ENCODE measurements at regions not wholly inside any gene's neighbourhood (a gene's known extent, or its start where the extent isn't known, plus 50 kb on each side); places are given as distances from the start of the nearest gene placed in this dataset.
"Not testable (repeated sequence)": the region's sequence is repeated elsewhere in the genome, so short reads cannot be mapped to it uniquely, and the experiment has no call there.

GRCh38 chr18:10252952-10253705 is 201.3 kb upstream of the APCDD1 start:
- Histone ChIP-seq H3K4me3 (ENCODE audit: insufficient read depth, low read length) (no peak overlapping the region), H3K36me3 (ENCODE audit: insufficient read depth, low read length) (no peaks in the 10 kb centered on the region), H3K4me2 (ENCODE audit: insufficient read depth, low read length) (no peak overlapping the region), H3K4me1 (ENCODE audit: insufficient read depth, low read length) (no peaks in the 10 kb centered on the region), H3K79me2 (ENCODE audit: insufficient read depth, low read length) (no peaks in the 10 kb centered on the region), H2AFZ (ENCODE audit: low read length) (no peak overlapping the region), H4K20me1 (ENCODE audit: insufficient read depth, low read length) (no peaks in the 10 kb centered on the region), H3K27me3 (ENCODE audit: insufficient read depth, low read length) (no peaks in the 10 kb centered on the region), H3K27ac (ENCODE audit: low read depth, low read length) (no peak overlapping the region), H3K9me3 (ENCODE audit: low read depth, low read length) (no peaks in the 10 kb centered on the region)
- no peak for TF ChIP-seq CTCF (IDR thresholded peaks at IDR 0.05; ENCODE audit: extremely low read depth, low read depth, low read length)
- no peak for DNase-seq (ENCODE audit: insufficient read length, low spot score, missing footprints)

GRCh38 chr18:10256276-10256675 is 198.2 kb upstream of the APCDD1 start:
- H3K36me3 ChIP-seq (ENCODE audit: insufficient read depth, low read length); H3K9me3 ChIP-seq (ENCODE audit: low read depth, low read length); H3K27ac ChIP-seq (ENCODE audit: low read depth, low read length); DNase-seq (ENCODE audit: insufficient read length, low spot score, missing footprints); H3K4me2 ChIP-seq (ENCODE audit: insufficient read depth, low read length); H3K27me3 ChIP-seq (ENCODE audit: insufficient read depth, low read length); H3K4me3 ChIP-seq (ENCODE audit: insufficient read depth, low read length); H4K20me1 ChIP-seq (ENCODE audit: insufficient read depth, low read length); H3K4me1 ChIP-seq (ENCODE audit: insufficient read depth, low read length); H2AFZ ChIP-seq (ENCODE audit: low read length); H3K79me2 ChIP-seq (ENCODE audit: insufficient read depth, low read length): not testable (repeated sequence)

GRCh38 chr18:10258836-10259474 is 195.5 kb upstream of the APCDD1 start:
- no peaks in the 10 kb centered on the region for H3K27me3 ChIP-seq (ENCODE audit: insufficient read depth, low read length)
- no peaks in the 10 kb centered on the region for H3K36me3 ChIP-seq (ENCODE audit: insufficient read depth, low read length)
- no peaks in the 10 kb centered on the region for H3K79me2 ChIP-seq (ENCODE audit: insufficient read depth, low read length)
- no peak for TF ChIP-seq CTCF (IDR thresholded peaks at IDR 0.05; ENCODE audit: extremely low read depth, low read depth, low read length)
- no peak overlapping the region for H3K27ac ChIP-seq (ENCODE audit: low read depth, low read length)
- H3K4me3 ChIP-seq (ENCODE audit: insufficient read depth, low read length) = no peak overlapping the region
- H2AFZ ChIP-seq (ENCODE audit: low read length) = no peak overlapping the region
- no peak for DNase-seq (ENCODE audit: insufficient read length, low spot score, missing footprints)
- no peaks in the 10 kb centered on the region for H3K4me1 ChIP-seq (ENCODE audit: insufficient read depth, low read length)
- no peaks in the 10 kb centered on the region for H4K20me1 ChIP-seq (ENCODE audit: insufficient read depth, low read length)
- H3K9me3 ChIP-seq (ENCODE audit: low read depth, low read length) = no peaks in the 10 kb centered on the region
- H3K4me2 ChIP-seq (ENCODE audit: insufficient read depth, low read length) = no peak overlapping the region

- no peak overlapping the region for H2AFZ ChIP-seq (ENCODE audit: low read length)
- no peak for DNase-seq (ENCODE audit: insufficient read length, low spot score, missing footprints)
- H3K4me1 ChIP-seq (ENCODE audit: insufficient read depth, low read length) = no peaks in the 10 kb centered on the region
Observed at GRCh38 chr18:10259901-10260300, 194.5 kb upstream of the APCDD1 start.

More at GRCh38 chr18:10259901-10260300, 194.5 kb upstream of the APCDD1 start:
- Histone ChIP-seq H4K20me1 (ENCODE audit: insufficient read depth, low read length) (no peaks in the 10 kb centered on the region), H3K4me2 (ENCODE audit: insufficient read depth, low read length) (no peak overlapping the region), H3K27ac (ENCODE audit: low read depth, low read length) (no peak overlapping the region), H3K27me3 (ENCODE audit: insufficient read depth, low read length) (no peaks in the 10 kb centered on the region), H3K36me3 (ENCODE audit: insufficient read depth, low read length) (no peaks in the 10 kb centered on the region), H3K4me3 (ENCODE audit: insufficient read depth, low read length) (no peak overlapping the region), H3K9me3 (ENCODE audit: low read depth, low read length) (no peaks in the 10 kb centered on the region), H3K79me2 (ENCODE audit: insufficient read depth, low read length) (no peaks in the 10 kb centered on the region)
- no peak for TF ChIP-seq CTCF (IDR thresholded peaks at IDR 0.05; ENCODE audit: extremely low read depth, low read depth, low read length)

Measured in osteoblast (primary cell).